ENCODE measurements at regions not wholly inside any gene's neighbourhood (a gene's known extent, or its start where the extent isn't known, plus 50 kb on each side); places are given as distances from the start of the nearest gene placed in this dataset.

DNA sequence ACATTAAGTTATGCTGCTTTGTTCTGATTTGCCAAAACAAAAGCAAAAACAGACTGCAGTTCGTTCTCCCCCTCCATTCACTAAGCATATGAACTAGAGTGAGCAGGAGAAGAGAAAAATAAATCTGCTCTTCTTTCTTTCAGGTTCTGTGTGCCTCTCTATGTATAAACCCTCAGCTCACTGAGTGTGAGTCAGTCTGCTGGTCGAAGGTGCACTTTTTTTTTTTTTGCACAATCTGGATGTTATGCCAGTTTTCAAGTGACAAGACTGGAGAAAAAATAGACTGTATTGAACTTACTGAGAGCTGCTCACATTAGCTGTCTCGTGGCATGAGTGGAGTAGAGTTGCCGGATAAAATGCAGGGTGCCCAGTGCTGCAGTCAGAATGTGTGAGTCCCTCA, 244.6 kb upstream of the ATP10B start:
- TF ChIP-seq, protein P1, sequence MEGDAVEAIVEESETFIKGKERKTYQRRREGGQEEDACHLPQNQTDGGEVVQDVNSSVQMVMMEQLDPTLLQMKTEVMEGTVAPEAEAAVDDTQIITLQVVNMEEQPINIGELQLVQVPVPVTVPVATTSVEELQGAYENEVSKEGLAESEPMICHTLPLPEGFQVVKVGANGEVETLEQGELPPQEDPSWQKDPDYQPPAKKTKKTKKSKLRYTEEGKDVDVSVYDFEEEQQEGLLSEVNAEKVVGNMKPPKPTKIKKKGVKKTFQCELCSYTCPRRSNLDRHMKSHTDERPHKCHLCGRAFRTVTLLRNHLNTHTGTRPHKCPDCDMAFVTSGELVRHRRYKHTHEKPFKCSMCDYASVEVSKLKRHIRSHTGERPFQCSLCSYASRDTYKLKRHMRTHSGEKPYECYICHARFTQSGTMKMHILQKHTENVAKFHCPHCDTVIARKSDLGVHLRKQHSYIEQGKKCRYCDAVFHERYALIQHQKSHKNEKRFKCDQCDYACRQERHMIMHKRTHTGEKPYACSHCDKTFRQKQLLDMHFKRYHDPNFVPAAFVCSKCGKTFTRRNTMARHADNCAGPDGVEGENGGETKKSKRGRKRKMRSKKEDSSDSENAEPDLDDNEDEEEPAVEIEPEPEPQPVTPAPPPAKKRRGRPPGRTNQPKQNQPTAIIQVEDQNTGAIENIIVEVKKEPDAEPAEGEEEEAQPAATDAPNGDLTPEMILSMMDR (IDR thresholded peaks at IDR 0.05 in 8 of 11, conservative IDR thresholded peaks at IDR 0.05 in 3 of 11): no peak
- TF ChIP-seq POLR2AphosphoS5 (IDR thresholded peaks at IDR 0.05) (no peak), POLR2A (IDR thresholded peaks at IDR 0.05) (no peak)

Data from spleen (tissue), 7 donors.